ENCODE measurements at regions not wholly inside any gene's neighbourhood (a gene's known extent, or its start where the extent isn't known, plus 50 kb on each side); places are given as distances from the start of the nearest gene placed in this dataset.

- H3K4me3 ChIP-seq: no peak overlapping the region
- H3K27ac ChIP-seq: no peak overlapping the region
- no peak for DNase-seq (ENCODE audit: low spot score)
- TF ChIP-seq, protein P1, sequence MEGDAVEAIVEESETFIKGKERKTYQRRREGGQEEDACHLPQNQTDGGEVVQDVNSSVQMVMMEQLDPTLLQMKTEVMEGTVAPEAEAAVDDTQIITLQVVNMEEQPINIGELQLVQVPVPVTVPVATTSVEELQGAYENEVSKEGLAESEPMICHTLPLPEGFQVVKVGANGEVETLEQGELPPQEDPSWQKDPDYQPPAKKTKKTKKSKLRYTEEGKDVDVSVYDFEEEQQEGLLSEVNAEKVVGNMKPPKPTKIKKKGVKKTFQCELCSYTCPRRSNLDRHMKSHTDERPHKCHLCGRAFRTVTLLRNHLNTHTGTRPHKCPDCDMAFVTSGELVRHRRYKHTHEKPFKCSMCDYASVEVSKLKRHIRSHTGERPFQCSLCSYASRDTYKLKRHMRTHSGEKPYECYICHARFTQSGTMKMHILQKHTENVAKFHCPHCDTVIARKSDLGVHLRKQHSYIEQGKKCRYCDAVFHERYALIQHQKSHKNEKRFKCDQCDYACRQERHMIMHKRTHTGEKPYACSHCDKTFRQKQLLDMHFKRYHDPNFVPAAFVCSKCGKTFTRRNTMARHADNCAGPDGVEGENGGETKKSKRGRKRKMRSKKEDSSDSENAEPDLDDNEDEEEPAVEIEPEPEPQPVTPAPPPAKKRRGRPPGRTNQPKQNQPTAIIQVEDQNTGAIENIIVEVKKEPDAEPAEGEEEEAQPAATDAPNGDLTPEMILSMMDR (IDR thresholded peaks at IDR 0.05): no peak
Measured at GRCh38 chr4:110849461-110849860, 226.6 kb upstream of the PITX2 start.

- TF ChIP-seq, protein P1 (IDR thresholded peaks at IDR 0.05): no peak
- H3K27ac ChIP-seq: no peak overlapping the region
- DNase-seq (ENCODE audit: low spot score): no peak
- H3K4me3 ChIP-seq: no peak overlapping the region
Measured at GRCh38 chr4:110850461-110851442, 227.9 kb upstream of the PITX2 start.

DNA sequence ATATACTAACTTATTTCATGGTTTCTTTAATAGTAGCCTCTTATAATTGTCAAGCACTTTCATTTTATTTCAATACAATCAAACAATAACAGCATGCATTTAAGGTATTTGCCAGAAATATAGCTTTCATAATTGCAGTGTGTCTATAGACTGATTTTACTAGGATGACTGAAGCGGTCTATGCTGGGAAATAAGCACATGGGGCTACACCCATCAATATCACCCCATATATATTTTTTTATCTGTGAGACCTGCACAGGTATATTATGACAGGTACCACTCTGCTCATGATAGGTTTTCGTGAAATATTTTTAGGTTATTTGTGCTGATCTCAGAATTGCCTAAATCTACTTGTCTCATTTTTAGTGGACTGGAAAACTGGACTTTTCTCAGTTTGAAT is 229.1 kb upstream of the PITX2 start:
- TF ChIP-seq, protein P1 (IDR thresholded peaks at IDR 0.05): no peak
- no peak for DNase-seq (ENCODE audit: low spot score)
- H3K4me3 ChIP-seq: no peak overlapping the region
- no peak overlapping the region for H3K27ac ChIP-seq

DNA sequence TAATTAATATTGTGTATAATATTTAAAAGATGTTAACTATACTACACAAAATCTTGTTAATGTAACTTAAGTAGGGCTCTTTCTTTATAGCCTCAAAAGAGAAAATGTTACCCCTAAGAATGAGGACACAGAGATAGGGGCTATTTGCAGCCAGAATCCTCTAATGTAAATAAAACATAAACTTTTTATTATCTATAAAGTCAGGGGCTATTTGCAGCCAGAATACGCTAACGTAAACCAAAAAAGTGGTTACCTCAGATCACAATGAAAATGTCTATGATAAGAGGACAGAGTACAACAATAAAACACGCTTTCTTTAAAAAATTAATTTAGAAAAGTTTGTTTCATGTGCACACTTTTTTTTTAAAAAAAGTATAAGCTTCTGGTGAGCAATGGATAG is 229.9 kb upstream of the PITX2 start:
- no peak overlapping the region for H3K27ac ChIP-seq
- no peak overlapping the region for H3K4me3 ChIP-seq
- TF ChIP-seq, protein P1 (IDR thresholded peaks at IDR 0.05): no peak
- DNase-seq (ENCODE audit: low spot score): no peak

- no peak overlapping the region for H3K4me3 ChIP-seq
- TF ChIP-seq, protein P1 (IDR thresholded peaks at IDR 0.05): no peak
- no peak for DNase-seq (ENCODE audit: low spot score)
- H3K27ac ChIP-seq: no peak overlapping the region
Measured at GRCh38 chr4:110853242-110853641, 230.4 kb upstream of the PITX2 start.

- no peak for DNase-seq (ENCODE audit: low spot score)
- TF ChIP-seq, protein P1 (IDR thresholded peaks at IDR 0.05): no peak
- Histone ChIP-seq H3K27ac (no peak overlapping the region), H3K4me3 (no peak overlapping the region)
Measured at GRCh38 chr4:110854021-110854678, 231.3 kb upstream of the PITX2 start.
